HG03439 (cell line): ENCODE measurements at regions not wholly inside any gene's neighbourhood (a gene's known extent, or its start where the extent isn't known, plus 50 kb on each side); places are given as distances from the start of the nearest gene placed in this dataset.
"Not testable (repeated sequence)": the region's sequence is repeated elsewhere in the genome, so short reads cannot be mapped to it uniquely, and the experiment has no call there.

Source experiments
- ATAC-seq: cut with Tn5 transposase; IDR thresholded peaks from one replicate; pipeline ENCODE4 v1.9.1; 2021; ENCODE audit warnings: mild to moderate bottlenecking, moderate library complexity; ENCODE audit not compliant: unreplicated experiment

DNA sequence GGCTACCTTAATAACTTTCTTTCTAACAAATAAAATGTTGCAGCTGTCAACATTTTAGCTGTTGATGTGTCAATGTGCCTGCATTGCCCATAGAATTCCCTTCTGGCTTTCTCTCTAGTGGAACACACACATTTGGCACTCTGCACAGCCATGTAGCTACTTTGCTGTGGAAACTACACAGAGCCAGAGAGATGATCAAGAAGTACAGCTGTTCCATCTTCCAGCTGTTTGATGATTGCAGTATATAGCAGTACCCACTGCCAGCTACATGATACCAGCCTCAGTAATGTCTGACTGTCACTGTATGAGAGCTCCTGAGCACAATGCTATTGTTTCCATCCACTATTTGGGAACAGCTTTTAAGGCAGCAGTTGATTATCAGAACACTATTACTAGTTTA is 843.0 kb downstream of the PCDH17 start:
- no peak for ATAC-seq

GRCh38 chr13:58476206-58476918 is 844.8 kb downstream of the PCDH17 start:
- no peak for ATAC-seq

DNA sequence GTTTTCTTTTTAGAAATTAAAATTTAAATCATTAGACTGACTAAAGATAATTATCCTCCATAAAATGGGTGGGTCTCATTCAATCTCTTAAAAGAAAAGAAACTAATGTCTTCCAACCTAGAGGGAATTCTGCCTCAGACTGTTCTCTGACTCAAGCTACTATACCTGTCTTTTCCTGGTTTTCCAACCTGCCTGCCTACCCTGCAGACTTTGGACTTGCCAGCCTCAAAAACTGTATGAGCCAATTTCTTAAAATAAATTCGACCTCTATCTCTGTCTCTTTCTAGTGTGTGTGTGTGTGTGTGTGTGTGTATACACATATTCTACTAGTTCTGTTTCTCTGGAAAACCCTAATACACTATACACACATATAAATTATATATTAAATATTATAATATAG is 847.3 kb downstream of the PCDH17 start:
- no peak for ATAC-seq

DNA sequence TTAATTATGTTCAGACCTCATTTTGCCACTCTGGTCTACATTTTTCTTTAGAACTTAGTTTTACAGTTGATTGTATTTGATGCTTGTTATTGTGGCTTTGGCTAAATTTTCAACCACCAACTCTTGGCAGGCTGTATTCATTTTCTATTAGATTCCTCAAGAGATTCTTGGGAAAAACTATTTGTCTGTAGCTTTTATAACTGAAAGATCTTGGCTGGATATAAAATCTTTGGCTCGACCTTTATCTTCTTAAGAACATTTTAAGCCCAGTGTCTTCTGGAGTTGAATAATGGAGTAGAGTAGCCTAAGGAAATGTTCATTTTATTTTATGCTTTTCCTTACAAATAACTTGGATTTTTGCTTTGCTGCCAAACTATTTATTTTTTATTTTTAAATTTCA is 848.5 kb downstream of the PCDH17 start:
- ATAC-seq = no peak

- ATAC-seq = no peak
Measured at GRCh38 chr13:58488251-58488650, 856.7 kb downstream of the PCDH17 start.

- ATAC-seq = no peak
Measured at GRCh38 chr13:58495668-58496067, 864.1 kb downstream of the PCDH17 start.

DNA sequence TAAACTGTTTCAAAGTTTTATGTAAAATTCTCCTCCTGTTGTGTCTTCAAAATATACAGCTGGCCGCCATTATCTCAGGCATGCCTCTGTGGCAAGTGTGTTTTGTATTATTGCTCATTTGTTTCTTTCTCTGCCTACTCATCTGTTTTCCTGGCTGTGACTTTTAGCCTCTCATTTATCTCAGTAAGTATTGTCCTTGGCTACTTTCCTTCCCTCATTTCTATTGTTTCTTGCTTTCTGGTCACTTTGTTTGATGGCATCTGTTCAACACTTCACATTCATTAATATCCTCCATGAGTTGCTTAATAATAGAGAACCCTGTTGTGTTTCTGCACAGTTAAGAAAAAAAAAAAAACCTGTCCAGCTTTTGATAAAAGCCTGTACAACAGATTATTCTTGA is 869.4 kb downstream of the PCDH17 start:
- no peak for ATAC-seq

GRCh38 chr13:58504202-58504700 is 872.7 kb downstream of the PCDH17 start:
- not testable (repeated sequence) for ATAC-seq

DNA sequence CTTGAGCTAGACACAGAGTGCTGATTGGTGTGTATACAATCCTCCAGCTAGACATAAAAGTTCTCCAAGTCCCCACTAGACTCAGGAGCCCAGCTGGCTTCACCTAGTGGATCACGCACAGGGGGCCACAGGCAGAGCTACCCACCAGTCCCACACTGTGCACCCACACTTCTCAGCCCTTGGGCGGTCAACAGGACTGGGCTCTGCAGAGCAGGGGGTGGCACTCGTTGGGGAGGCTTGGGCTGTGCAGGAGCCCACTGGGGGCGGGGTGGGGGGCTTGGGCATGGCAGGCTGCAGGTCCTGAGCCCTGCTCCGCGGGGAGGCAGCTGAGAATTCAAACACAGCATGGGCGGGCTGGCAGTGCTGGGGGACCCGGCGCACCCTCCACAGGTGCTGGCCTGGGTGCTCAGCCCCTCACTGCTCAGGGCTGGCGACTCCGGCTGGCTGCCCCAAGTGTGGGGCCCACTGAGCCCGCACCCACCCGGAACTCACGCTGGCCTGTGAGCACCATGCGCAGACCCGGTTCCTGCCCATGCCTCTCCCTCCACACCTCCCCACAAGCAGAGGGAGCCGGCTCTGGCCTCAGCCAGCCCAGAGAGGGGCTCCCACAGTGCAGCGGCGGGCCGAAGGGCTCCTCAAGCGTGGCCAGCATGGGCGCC is 873.8 kb downstream of the PCDH17 start:
- ATAC-seq = not testable (repeated sequence)

- no peak for ATAC-seq
Measured at GRCh38 chr13:58528351-58528750, 896.8 kb downstream of the PCDH17 start.

- ATAC-seq = no peak
Measured at GRCh38 chr13:58531614-58532013, 900.1 kb downstream of the PCDH17 start.

DNA sequence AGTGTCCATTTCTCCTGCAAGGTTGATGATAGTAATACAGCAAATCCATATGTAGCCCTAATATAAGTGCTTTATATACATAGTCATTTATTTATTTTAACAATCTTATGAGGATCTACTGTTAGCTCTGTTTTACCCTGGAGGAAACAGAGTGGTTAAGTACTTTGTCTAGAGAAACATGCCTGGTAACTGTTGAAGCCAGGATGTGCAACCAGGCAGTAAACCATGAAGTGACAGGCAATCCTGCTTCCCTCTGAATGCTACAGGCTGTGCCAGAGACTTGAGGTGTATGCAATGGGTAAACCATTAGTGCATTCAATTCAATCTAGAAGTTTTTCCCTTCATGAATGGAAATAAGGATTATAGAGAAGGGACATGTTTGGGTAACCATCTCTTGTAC is 911.0 kb downstream of the PCDH17 start:
- ATAC-seq = no peak

GRCh38 chr13:58547419-58547818 is 915.9 kb downstream of the PCDH17 start:
- ATAC-seq = no peak

GRCh38 chr13:58566176-58566575 is 934.6 kb downstream of the PCDH17 start:
- no peak for ATAC-seq

DNA sequence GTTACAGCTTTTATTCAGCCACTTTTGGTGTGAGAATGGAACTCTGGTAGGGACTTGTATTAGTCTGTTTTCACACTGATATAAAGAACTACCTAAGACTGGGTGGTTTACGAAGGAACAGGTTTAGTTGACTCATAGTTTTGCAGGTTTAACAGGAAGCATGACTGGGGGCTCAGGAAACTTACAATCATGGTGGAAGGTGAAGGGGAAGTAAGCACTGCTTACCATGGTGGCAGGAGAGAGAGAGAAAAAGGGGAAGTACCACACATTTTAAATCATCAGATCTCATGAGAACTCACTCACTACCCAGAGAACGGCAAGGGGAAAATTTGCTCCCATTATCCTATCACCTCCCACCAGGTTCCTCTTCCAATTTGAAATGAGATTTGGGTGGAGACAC is 942.2 kb downstream of the PCDH17 start:
- no peak for ATAC-seq

DNA sequence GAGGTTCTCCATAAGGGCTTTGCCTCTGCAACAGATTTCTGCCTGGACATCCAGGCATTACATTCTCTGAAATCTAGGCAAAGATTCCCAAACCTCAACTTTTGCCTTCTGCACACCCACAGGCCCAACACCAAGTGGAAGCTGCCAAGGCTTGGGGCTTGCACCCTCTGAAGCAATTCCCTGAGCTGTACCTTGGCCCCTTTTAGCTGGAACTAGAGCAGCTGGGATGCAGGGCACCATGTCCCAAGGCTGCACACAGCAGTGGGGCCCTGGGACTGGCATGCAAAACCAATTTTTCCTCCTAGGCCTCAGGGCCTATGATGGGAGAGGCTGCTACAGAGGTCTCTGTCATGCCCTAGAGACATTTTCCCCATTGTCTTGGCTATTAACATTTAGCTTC is 943.2 kb downstream of the PCDH17 start:
- no peak for ATAC-seq

- ATAC-seq = no peak
Measured at GRCh38 chr13:58579468-58579867, 947.9 kb downstream of the PCDH17 start.

DNA sequence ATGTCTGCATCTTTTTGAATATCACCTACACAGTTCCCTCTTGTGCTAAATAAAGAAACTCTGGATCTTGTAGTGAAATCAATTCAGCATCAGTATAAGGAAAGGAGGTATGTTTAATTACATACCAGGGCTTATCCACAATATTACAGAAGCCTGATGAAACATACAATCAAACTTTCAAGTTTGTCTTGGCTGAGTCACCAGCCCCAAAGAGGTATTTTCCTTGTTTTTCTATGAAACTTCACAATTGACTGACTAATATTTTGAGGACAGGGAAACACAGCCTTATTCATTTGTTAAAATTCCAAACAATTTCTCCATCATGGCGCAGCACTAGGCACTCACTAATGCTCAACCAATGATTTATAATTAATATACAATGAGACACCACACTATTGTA is 952.4 kb downstream of the PCDH17 start:
- no peak for ATAC-seq

DNA sequence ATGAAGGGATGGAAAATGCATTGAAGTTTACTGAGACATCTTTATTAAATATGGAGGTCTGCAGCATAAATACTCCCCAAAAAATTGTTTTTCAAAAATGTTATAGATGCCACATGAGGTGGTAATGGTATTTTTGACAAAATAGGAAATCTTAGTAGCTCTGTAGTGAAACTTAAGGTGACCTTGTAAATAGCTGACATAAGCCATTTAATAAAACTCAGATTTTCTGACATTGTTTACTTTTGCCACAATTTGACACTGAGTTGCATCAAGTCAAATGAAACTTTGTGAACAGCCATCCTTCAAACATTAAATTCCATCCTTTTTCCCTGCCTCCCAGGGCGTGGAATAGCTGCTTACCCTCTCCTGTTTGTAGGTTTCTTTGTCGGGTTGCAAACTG is 953.1 kb downstream of the PCDH17 start:
- no peak for ATAC-seq

DNA sequence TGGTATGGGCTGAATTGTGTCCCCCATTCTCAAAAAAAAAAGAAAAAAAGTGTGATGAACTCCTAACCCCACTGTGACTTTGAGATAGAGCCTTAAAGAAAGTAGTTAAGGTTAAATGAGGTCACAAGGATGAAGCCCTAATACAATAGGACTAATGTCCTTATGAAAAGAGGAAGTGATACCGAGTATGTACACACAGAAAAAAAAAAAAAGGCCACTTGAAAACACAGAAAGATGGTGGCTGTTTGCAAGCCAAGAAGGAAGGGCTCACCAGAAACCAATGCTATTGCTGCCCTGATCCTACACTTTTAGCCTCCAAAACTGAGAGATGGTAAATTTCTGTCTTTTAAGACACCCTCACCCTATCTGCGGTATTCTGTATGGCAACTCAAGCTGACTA is 955.6 kb downstream of the PCDH17 start:
- ATAC-seq = peak; percentile 83

GRCh38 chr13:58592052-58592451 is 960.5 kb downstream of the PCDH17 start:
- no peak for ATAC-seq

DNA sequence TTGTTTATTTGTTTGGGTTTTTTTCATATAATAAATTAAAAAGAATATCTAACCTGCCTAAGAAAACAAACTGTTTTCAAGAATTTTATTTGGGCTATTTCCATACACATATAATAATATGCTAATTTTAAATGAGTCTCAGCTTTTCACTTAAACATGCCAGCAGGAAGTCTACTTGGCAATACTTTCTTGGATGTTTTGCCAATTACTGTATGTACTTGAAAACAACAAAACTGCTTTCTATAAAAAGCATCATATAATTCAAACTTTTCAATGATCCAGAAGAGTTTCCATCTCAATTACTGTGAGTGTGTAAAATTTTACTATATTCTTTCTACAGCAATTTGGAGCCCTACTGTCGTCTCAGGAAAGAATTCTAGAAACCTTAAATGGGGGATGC is 961.2 kb downstream of the PCDH17 start:
- ATAC-seq = no peak
